ENCODE measurements at regions not wholly inside any gene's neighbourhood (a gene's known extent, or its start where the extent isn't known, plus 50 kb on each side); places are given as distances from the start of the nearest gene placed in this dataset.

DNA sequence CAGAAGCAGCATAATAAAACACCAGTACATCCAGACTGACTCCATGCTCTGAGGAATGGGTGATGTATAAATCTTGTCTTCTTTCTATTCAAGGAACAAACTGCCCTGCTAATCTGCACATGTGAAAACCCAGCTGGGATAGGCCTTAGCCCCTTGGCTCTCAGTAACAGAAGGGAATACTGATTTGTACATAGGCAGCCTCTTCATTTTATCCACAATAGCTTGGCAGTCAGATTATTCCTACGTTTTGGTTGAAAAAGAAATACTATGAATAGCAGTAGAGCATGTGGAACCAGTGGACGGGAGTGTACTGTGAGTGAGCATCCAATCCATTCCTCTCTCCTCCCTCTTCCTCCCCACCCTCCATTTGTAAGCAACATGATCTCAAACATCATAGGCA, 113.5 kb upstream of the ARHGAP5 start:
- no peaks in the 10 kb centered on the region for H3K36me3 ChIP-seq
- no peak overlapping the region for H3K27ac ChIP-seq
- no peaks in the 10 kb centered on the region for H3K9me3 ChIP-seq
- H3K4me3 ChIP-seq: no peak overlapping the region
- H3K27me3 ChIP-seq: no peaks in the 10 kb centered on the region
- TF ChIP-seq, protein P1, sequence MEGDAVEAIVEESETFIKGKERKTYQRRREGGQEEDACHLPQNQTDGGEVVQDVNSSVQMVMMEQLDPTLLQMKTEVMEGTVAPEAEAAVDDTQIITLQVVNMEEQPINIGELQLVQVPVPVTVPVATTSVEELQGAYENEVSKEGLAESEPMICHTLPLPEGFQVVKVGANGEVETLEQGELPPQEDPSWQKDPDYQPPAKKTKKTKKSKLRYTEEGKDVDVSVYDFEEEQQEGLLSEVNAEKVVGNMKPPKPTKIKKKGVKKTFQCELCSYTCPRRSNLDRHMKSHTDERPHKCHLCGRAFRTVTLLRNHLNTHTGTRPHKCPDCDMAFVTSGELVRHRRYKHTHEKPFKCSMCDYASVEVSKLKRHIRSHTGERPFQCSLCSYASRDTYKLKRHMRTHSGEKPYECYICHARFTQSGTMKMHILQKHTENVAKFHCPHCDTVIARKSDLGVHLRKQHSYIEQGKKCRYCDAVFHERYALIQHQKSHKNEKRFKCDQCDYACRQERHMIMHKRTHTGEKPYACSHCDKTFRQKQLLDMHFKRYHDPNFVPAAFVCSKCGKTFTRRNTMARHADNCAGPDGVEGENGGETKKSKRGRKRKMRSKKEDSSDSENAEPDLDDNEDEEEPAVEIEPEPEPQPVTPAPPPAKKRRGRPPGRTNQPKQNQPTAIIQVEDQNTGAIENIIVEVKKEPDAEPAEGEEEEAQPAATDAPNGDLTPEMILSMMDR (IDR thresholded peaks at IDR 0.05): no peak
- TF ChIP-seq POLR2AphosphoS5 (IDR thresholded peaks at IDR 0.05): no peak
- no peak for TF ChIP-seq EP300 (IDR thresholded peaks at IDR 0.05)
- no peak for TF ChIP-seq POLR2A (IDR thresholded peaks at IDR 0.05)
- H3K4me1 ChIP-seq: peaks cover 0 to 18% (median 12%) of the 10 kb centered on the region in 3 donors
- 78 to 81% methylated on average over 2 of the region's 2 CpGs for WGBS, 2 donors (ENCODE audit: low coverage in 1 of 2)
- ATAC-seq: no peak

DNA sequence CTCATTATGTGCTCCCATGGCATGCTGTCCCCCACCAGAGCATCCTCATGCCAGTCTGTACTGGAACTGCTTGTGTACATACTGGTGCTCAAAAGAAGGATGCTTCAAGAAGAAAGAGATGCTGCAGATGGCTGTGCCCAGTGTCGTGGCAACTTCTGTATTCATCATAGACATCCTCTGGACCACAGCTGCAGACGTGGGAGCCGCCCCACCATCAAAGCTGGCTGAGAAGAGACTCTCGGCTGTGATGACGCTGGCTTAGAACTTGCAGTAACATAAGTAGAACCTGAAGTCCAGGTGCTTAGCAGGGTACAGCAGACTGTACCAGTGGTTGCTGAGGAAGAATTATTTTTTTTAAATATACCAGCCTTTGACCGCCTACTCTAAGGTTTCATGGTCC, 112.6 kb upstream of the ARHGAP5 start:
- 88 to 100% methylated on average over 2 to 6 of the region's 6 CpGs for WGBS, 2 donors (ENCODE audit: low coverage in 1 of 2)
- Histone ChIP-seq H3K4me3 (no peak overlapping the region), H3K27ac (no peak overlapping the region), H3K9me3 (no peaks in the 10 kb centered on the region), H3K4me1 (peaks cover 0 to 27% (median 12%) of the 10 kb centered on the region in 3 donors), H3K36me3 (no peaks in the 10 kb centered on the region), H3K27me3 (no peaks in the 10 kb centered on the region)
- TF ChIP-seq, protein P1 (IDR thresholded peaks at IDR 0.05): no peak
- no peak for TF ChIP-seq POLR2A (IDR thresholded peaks at IDR 0.05)
- TF ChIP-seq EP300 (IDR thresholded peaks at IDR 0.05): no peak
- TF ChIP-seq POLR2AphosphoS5 (IDR thresholded peaks at IDR 0.05): no peak
- ATAC-seq: no peak

DNA sequence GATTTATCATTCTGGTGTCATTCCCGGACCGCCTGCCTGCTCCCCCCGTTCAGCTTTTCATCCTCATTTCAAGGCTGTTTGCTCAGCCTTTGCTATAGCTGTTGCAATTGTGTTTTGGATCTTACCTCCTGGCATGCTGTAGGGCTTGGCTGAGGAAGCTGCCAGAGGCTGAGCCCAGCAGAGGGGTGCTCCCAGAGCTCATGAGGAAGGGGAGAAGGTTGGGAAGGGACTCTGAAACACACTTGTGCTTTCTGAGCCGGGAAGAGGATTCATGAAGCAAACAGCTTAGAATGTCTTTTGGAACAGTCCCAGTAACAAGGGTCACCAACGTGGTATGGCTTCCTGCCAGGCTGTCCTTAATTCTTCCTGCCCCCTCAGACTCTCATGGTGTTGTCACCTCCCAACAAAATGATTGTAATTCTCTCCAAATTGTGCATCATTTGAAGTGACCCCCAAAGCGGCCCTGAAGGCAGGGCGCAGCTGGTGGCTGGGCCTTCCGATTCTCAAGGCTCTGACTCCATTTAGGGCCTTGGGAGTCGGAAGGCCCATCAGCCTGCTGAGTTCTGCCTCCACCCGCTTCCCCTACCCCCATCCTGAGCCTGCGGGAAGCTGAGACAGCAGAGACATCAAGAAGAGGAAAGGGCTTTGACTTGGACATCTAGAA, 111.9 kb upstream of the ARHGAP5 start:
- no peak overlapping the region for H3K27ac ChIP-seq
- H3K9me3 ChIP-seq: no peaks in the 10 kb centered on the region
- H3K4me1 ChIP-seq: peaks cover 0 to 32% (median 12%) of the 10 kb centered on the region in 3 donors
- no peak for ATAC-seq
- no peaks in the 10 kb centered on the region for H3K36me3 ChIP-seq
- H3K27me3 ChIP-seq: no peaks in the 10 kb centered on the region
- WGBS, 2 donors (ENCODE audit: low coverage in 1 of 2): 22 to 88% methylated on average over 3 to 5 of the region's 11 CpGs
- H3K4me3 ChIP-seq: no peak overlapping the region
- TF ChIP-seq POLR2AphosphoS5 (IDR thresholded peaks at IDR 0.05): no peak
- TF ChIP-seq EP300 (IDR thresholded peaks at IDR 0.05): no peak
- no peak for TF ChIP-seq POLR2A (IDR thresholded peaks at IDR 0.05)
- TF ChIP-seq, protein P1 (IDR thresholded peaks at IDR 0.05): no peak

DNA sequence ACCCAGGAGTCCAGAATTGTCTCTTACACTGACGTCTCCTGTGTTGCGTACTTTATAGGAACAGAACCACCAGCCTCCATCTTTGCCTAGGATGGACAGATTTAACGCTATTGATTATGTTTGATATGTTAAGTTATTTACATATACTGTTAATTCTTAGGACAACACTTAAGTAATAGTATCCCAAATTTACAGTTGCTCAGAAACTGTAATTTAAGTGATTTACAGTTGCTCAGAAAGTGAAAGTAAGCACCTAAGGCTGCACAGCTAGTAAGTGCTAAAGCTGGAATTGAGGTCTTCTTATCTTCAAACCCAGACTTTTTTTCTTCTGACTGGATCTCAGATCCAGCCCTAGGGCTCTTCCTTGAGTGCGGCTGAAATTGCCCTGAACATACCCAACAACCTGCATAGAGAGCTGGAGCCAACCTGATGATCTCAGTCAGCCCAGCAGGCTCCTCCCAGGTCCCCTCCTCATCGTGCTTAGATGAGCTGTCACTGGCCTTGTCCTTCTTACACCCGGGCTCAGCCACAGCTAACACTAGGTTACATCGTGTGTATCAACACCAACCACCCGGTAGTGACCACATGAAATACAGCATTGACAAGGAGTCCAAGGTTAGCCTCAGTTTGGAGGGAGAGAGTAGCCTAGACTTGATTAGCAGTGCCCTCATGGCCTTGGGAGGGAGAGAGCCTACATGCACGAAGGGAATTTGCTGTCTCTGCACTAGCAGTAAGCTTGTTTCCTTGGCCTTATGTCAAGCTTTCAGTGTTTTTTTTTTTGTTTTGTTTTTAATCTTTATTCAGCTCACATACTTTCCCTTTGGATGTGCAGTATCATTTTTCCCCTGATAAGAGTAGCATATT, 111.1 kb upstream of the ARHGAP5 start:
- Histone ChIP-seq H3K27me3 (no peaks in the 10 kb centered on the region), H3K4me3 (no peak overlapping the region), H3K27ac (no peak overlapping the region), H3K9me3 (no peaks in the 10 kb centered on the region), H3K4me1 (peaks cover 0 to 32% (median 12%) of the 10 kb centered on the region in 3 donors), H3K36me3 (no peaks in the 10 kb centered on the region)
- no peak for ATAC-seq
- WGBS, 2 donors (ENCODE audit: low coverage in 1 of 2): 75 to 97% methylated on average over 4 to 5 of the region's 9 CpGs
- no peak for TF ChIP-seq POLR2A (IDR thresholded peaks at IDR 0.05)
- no peak for TF ChIP-seq EP300 (IDR thresholded peaks at IDR 0.05)
- TF ChIP-seq, protein P1 (IDR thresholded peaks at IDR 0.05): no peak
- no peak for TF ChIP-seq POLR2AphosphoS5 (IDR thresholded peaks at IDR 0.05)

All from gastroesophageal sphincter (tissue), 4 donors.